ENCODE measurements at regions not wholly inside any gene's neighbourhood (a gene's known extent, or its start where the extent isn't known, plus 50 kb on each side); places are given as distances from the start of the nearest gene placed in this dataset.

GRCh38 chr2:180231015-180231414 lies 223.9 kb upstream of the CWC22 start:
- CTCF ChIA-PET = interaction anchor here (0.6 kb wide), 1 partner anchor 322 kb away, joined by 3 read pairs; no protein-coding TSS in a partner anchor
- no peak overlapping the region for H3K27ac ChIP-seq
- DNase-seq (ENCODE audit: low spot score) = no peak
- no peak for TF ChIP-seq CTCF (conservative IDR thresholded peaks at IDR 0.05; ENCODE audit: low read depth)
- POLR2A ChIA-PET (ENCODE audit: low non-redundant PET) = no interaction called here

- CTCF ChIA-PET = interaction anchor here (0.8 kb wide), 1 partner anchor 218 kb away, joined by 4 read pairs; no protein-coding TSS in a partner anchor
Measured at GRCh38 chr2:180227461-180227860, 220.4 kb upstream of the CWC22 start.

GRCh38 chr2:180225118-180225517 lies 218.0 kb upstream of the CWC22 start:
- no peak for DNase-seq (ENCODE audit: low spot score)
- ChIA-PET POLR2A (ENCODE audit: low non-redundant PET) (no interaction called here), CTCF (no interaction called here)

More at GRCh38 chr2:180227461-180227860, 220.4 kb upstream of the CWC22 start:
- TF ChIP-seq CTCF (conservative IDR thresholded peaks at IDR 0.05; ENCODE audit: low read depth) = no peak
- H3K27ac ChIP-seq = no peak overlapping the region
- POLR2A ChIA-PET (ENCODE audit: low non-redundant PET) = no interaction called here
- DNase-seq (ENCODE audit: low spot score) = no peak

GRCh38 chr2:180222644-180223043 lies 215.5 kb upstream of the CWC22 start:
- peak; percentile 71 for DNase-seq (ENCODE audit: low spot score)
- ChIA-PET POLR2A (ENCODE audit: low non-redundant PET) (no interaction called here), CTCF (interaction anchor here (0.6 kb wide), 1 partner anchor 96 kb away, joined by 3 read pairs; no protein-coding TSS in a partner anchor)
- no peak for TF ChIP-seq CTCF (conservative IDR thresholded peaks at IDR 0.05; ENCODE audit: low read depth)
- H3K27ac ChIP-seq = no peak overlapping the region

More at GRCh38 chr2:180225118-180225517, 218.0 kb upstream of the CWC22 start:
- no peak overlapping the region for H3K27ac ChIP-seq
- TF ChIP-seq CTCF (conservative IDR thresholded peaks at IDR 0.05; ENCODE audit: low read depth) = no peak

- ChIA-PET CTCF (interaction anchor here (0.8 kb wide), 1 partner anchor 94 kb away, joined by 5 read pairs; no protein-coding TSS in a partner anchor), POLR2A (ENCODE audit: low non-redundant PET) (no interaction called here)
- TF ChIP-seq CTCF (conservative IDR thresholded peaks at IDR 0.05; ENCODE audit: low read depth) = no peak
- no peak for DNase-seq (ENCODE audit: low spot score)
- no peak overlapping the region for H3K27ac ChIP-seq
Measured at GRCh38 chr2:180219491-180219890, 212.4 kb upstream of the CWC22 start.

- CTCF ChIA-PET = no interaction called here
- POLR2A ChIA-PET (ENCODE audit: low non-redundant PET) = no interaction called here
- TF ChIP-seq CTCF (conservative IDR thresholded peaks at IDR 0.05; ENCODE audit: low read depth) = no peak
- no peak overlapping the region for H3K27ac ChIP-seq
- DNase-seq (ENCODE audit: low spot score) = no peak
Measured at GRCh38 chr2:180208841-180209240, 201.7 kb upstream of the CWC22 start.
